Hematopoietic multipotent progenitor cell (in vitro differentiated cells): ENCODE measurements at regions not wholly inside any gene's neighbourhood (a gene's known extent, or its start where the extent isn't known, plus 50 kb on each side); places are given as distances from the start of the nearest gene placed in this dataset.
A peak's percentile ranks its signal among the peaks of the same experiment; 100 is the strongest.

Experiments
- DNase-seq, 3 donors: peaks; one replicate each; pipeline ENCODE4 v3.0.0-alpha.2; 2011 to 2015; ENCODE audit warnings: low read depth in 2 of 3, low spot score in 2 of 3

DNA sequence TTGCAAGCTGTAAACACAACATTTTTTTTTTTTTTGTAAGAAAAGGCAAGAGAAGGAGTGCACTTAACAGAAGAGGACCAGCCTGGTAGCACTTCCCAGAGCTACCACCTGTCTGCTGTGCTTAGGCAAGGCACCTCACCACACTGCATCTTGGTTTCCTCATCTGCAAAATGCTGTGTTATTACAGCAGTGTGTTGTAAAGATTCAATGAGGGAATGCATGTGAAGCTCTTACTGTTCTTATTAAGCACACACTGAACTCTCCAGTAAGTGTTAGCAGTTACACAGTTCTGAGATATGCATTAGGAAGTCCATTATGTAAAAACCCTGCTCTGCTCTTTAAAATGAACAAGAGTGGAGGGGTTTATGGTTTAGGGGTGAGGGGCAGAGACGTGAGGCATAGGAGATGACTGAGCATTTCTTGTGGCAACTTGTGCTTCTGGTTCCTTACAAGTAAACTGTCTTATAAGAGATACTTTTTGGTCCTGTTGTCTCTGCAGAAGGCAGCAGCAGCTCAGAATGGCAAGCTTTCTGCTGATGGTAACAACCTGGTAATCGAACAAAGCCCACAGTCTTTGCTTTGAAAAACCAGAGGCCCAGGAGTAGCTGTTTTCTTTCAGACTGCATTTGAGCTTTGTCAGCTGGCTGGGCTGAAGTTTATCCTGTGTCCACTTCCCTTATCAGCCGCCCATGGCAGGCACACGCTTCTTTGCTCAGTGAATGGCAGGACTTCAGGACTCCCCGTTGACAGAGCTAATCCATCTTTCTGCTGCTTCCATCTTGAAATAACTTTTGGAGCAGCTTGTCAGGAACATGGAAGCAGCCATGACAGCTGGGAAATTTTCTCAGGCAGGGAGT is 98.8 kb upstream of the BMPER start:
- DNase-seq: peak in 1 of 3 donors; percentile 37

DNA sequence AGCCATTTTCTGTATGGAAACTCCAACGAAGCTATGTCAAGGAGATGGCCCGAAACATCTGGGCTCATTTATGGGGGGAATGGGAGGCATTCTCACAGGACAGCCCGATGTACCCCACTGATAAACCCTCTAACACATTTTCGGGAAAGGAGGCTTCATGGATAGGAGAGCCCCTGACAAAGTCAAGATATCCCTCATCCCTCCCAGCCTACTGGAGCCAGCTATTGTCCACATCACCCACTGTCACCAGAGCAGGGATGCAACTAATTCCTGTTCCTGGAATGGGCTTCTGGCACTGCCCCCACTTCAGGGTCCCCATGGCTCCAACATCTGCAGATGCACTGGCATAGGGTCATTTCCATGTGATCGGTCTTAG is 98.2 kb upstream of the BMPER start:
- no peak for DNase-seq

DNA sequence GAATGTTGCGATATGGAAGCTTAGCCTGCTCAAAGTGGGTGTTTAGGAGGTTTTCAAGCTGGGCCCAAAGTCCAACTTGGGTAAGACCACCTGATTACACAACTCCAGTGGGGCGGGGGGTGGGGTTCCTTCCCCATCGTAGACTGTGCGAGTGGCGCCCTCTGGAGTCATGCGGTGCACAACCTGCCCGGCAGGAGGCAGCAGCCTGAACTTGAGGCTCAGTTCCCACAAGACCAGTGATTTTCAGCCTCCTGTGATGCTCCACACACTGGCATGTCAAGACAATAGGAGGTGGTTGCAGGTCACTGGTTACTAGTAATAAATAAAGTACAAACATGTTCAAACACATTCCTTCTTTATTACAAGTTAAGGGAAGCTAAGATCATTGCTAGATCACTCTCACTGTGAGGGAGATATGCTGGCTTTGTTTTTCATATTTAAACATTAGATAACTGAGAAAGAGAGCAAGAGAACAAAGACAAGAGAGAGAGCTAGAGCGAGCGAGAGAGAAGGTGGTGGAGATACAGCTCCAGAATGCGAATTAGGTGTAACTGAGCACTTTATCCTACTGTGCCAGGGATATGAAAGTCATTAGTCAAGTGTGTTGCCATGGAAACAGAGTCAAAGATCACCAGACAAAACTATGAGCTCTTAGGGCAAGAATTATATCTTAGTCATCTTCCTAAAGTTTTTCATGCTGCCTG is 97.4 kb upstream of the BMPER start:
- DNase-seq: peak in 2 of 3 donors; percentile 22 to 52

DNA sequence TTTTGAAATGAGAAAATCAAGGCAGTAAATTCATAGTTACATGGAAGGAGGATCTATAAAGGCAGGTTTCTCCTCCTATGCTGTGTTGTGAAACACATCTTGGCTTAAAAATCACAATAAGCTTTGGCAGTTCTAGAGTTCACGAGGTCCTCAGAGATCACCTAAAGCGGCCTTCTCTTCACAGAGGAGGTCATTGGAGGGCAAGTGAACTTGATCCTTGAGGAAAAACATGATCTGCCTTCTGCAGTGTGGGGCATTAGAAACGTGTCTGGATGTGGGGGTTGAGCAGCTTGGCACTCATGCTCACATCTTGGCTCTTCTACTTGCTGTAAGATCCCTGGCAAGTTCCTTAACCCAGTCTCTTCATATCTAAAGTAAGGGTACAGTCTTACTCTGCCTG is 96.1 kb upstream of the BMPER start:
- DNase-seq: no peak

DNA sequence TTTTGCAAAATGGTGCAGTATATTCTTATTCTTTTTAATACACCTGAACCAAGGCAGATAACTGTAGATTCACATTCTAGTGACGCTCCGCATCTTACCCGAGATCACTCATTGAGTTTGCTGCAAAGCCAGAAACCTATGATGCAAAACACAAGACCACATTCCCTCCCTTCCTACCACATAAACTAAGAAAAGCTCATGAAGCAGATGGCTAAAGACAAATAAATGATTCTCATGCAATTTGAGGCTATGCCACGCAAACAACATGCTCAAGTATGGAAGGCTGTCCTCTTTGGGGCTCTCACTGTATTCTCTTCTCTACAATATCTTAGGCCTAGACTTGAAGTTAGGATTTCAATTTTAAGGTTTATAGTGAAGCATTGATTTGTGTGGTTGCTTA is 95.0 kb upstream of the BMPER start:
- DNase-seq: no peak

DNA sequence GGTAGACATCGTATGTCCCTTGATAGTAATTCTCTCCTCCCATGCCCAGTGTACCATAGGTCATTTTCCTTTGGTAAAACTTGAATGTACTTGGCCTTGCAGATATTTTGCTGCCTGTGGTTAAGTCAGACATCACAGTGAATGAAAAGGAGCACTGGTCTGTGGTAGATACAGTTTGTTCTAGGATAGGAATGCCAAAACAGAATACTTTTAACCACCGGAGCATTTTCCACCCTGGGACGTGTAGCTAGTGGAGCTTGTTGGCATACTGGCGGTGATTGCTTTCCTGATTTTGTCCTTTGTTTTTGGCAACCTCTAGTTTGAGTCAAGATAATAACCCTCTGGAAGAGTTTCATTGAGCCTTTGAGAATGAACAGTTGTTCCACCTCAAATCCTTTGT is 92.0 kb upstream of the BMPER start:
- DNase-seq: no peak

DNA sequence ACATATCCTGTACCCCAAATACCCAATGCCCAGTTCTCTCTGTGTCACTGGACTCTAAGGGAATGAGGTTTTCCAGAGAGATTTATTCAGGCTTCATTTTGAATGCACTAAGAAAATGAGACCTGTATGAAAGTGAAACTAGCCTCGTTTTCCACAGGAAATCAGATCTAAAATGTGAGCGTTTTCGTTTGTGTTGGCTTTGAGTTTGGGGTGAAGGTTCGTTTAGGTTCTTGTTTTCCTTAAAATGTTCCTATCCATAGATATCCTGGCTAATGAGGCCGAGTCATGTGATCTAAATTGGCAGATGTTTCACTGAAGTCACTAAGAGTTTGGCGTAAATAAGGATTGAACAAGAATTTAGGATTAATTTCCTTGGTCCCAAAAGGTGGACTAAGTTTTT is 90.9 kb upstream of the BMPER start:
- DNase-seq: peak in 1 of 3 donors; percentile 19

- peak in 1 of 3 donors; percentile 40 for DNase-seq
Measured at GRCh38 chr7:33814936-33815335, 90.4 kb upstream of the BMPER start.

GRCh38 chr7:33815336-33815735 is 90.0 kb upstream of the BMPER start:
- DNase-seq: no peak

DNA sequence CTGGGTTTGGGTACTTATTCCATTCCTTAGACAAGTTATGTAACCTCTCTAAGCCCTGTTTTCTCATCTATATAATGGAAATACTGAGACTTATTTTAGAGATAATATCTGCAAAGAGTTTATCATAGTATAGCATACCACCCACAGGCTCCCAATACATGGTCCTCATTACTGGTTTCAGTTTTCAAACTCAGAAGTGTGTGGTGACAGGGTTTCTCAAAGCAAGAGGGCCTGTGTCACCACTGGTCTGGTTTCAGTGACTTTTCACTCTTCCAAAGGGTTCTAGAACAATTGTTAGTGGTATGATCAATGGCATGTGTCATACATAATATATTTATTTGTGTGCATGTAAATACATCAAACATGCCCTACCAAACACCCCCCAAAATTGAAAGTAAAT is 89.2 kb upstream of the BMPER start:
- DNase-seq: no peak

GRCh38 chr7:33819658-33820057 is 85.7 kb upstream of the BMPER start:
- no peak for DNase-seq

- DNase-seq: no peak
Measured at GRCh38 chr7:33820206-33820605, 85.1 kb upstream of the BMPER start.

- no peak for DNase-seq
Measured at GRCh38 chr7:33821970-33822369, 83.4 kb upstream of the BMPER start.

GRCh38 chr7:33823913-33824312 is 81.4 kb upstream of the BMPER start:
- DNase-seq: no peak

DNA sequence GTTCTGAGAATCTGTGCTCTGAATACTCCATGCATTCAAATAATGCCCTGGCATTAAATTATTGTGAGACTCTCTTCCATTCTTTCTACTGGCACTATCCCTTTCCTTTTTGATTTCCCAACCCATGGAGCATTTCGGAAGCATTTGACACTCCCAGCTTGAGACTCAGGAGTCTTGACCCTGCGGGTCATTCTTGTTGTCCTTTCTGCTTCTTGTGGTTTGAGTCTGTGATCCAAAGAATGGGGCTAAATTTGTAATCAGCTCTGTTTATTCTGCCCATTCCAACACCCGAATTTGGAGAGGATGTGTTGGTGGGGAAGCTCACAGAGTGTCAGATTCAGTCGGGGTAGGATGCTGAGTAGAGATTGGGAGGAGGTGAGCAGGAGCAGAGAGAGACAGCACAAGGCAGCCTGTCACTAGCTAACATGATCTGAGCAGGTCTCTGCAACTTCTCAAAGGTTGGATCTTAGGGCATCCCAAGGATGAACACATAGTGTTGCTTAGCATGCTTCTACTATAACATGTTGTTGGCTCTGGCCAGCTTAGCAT is 80.4 kb upstream of the BMPER start:
- DNase-seq: no peak

GRCh38 chr7:33825644-33826043 is 79.7 kb upstream of the BMPER start:
- DNase-seq: no peak

- no peak for DNase-seq
Measured at GRCh38 chr7:33829536-33829935, 75.8 kb upstream of the BMPER start.

- no peak for DNase-seq
Measured at GRCh38 chr7:33831389-33832141, 73.8 kb upstream of the BMPER start.

- no peak for DNase-seq
Measured at GRCh38 chr7:33832271-33832721, 73.0 kb upstream of the BMPER start.

DNA sequence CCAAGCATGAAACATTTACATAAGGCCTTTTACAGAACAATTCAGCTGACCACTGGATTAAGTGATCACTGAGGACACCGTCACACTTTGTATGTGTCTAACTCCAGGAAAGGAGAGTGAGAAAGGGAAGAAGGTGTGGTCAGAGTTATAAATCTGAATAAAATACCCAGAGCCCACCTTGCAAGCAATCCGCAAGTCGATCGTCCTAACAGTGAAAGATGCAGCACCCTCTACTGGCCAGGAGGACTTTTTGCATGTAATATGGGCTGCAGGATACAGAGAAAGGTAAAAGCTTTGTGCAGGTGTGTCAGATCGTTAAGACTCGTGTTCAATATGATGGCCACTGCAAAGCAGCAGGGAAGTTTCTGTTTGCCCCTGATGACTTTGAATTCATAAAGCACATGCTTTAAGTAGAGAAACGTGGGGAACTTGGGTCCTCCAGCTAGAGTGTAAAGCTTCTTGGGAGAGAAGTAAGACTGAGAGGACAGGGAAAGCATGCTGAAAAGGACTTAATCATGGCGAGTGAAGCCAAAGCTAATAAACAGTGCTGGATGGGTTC is 68.5 kb upstream of the BMPER start:
- no peak for DNase-seq

GRCh38 chr7:33837356-33837851 is 67.9 kb upstream of the BMPER start:
- no peak for DNase-seq
